Panc1 (cell line): ENCODE measurements at regions not wholly inside any gene's neighbourhood (a gene's known extent, or its start where the extent isn't known, plus 50 kb on each side); places are given as distances from the start of the nearest gene placed in this dataset.

ENCODE experiments used
- ATAC-seq: fragments of 200-7000 bp; cut with Tn5 transposase; 2 replicates; pipeline ENCODE4 v1.9.1; 2020; ENCODE audit warnings: mild to moderate bottlenecking, moderate library complexity
- BruUV-seq: library from RNA; stranded (reverse); fragments of 400-500 nt; replicated peaks from 2 replicates; lab custom pipeline; 2021; lab: Mats Ljungman, UMichigan
- CTCF ChIA-PET: fragments of 300-600 bp; sonication (Branson Sonifier 250); formaldehyde crosslinking; loops from one replicate; lab custom pipeline; 2022; ENCODE audit warnings: antibody characterized with exemption; lab: Charles Lee
- POLR2A ChIA-PET: fragments of 300-600 bp; sonication (Branson Sonifier 250); formaldehyde crosslinking; loops from one replicate; lab custom pipeline; 2022; ENCODE audit warnings: antibody characterized with exemption; lab: Charles Lee
- DNase-seq: peaks from one replicate; pipeline ENCODE4 v3.0.0-alpha.2; 2010; ENCODE audit warnings: low read depth, low spot score
- H3K27ac ChIP-seq: 2 replicates; pipeline ENCODE4 v1.5.1; 2011; ENCODE audit warnings: mild to moderate bottlenecking, low read length, inconsistent platforms
- H3K27me3 ChIP-seq: fragments of 200-500 bp; sonication (Bioruptor generic); 2 replicates; pipeline ENCODE4 v1.6.0; 2014; ENCODE audit warnings: low read length, inconsistent platforms; ENCODE audit not compliant: control insufficient read depth, insufficient read depth
- H3K36me3 ChIP-seq: fragments of 200-500 bp; sonication (Bioruptor generic); 2 replicates; pipeline ENCODE4 v1.5.1; 2014; ENCODE audit warnings: inconsistent platforms, mild to moderate bottlenecking, low read length, moderate library complexity; ENCODE audit not compliant: control insufficient read depth, insufficient read depth
- H3K4me1 ChIP-seq: 2 replicates; pipeline ENCODE4 v1.5.1; 2011; ENCODE audit warnings: inconsistent platforms, mild to moderate bottlenecking, low read length, moderate library complexity; ENCODE audit not compliant: control insufficient read depth, insufficient read depth
- H3K4me3 ChIP-seq, 2 experiments: 2 replicates each; pipeline ENCODE4 v1.5.1; 2011 to 2012; ENCODE audit warnings: low read depth in 2 of 2, low read length in 2 of 2, mild to moderate bottlenecking in 2 of 2, inconsistent platforms in 1 of 2, moderate library complexity in 1 of 2
- H3K9me3 ChIP-seq: fragments of 200-500 bp; sonication (Bioruptor generic); 2 replicates; pipeline ENCODE4 v1.5.1; 2014; ENCODE audit warnings: low read depth, mild to moderate bottlenecking, inconsistent platforms, low read length, moderate library complexity; ENCODE audit not compliant: control insufficient read depth, insufficient read depth
- CTCF ChIP-seq: fragments of 450-650 bp; IDR thresholded peaks from 2 replicates; pipeline ENCODE4 v1.5.1; 2017; ENCODE audit warnings: mild to moderate bottlenecking
- POLR2AphosphoS5 ChIP-seq: IDR thresholded peaks from 2 replicates; pipeline ENCODE4 v1.6.1; 2012; ENCODE audit warnings: mild to moderate bottlenecking, low read depth, low read length, moderate library complexity
- REST ChIP-seq, 2 experiments: IDR thresholded peaks; 2 replicates each; pipeline ENCODE4 v1.6.1; 2011 to 2012; ENCODE audit warnings: low read depth in 2 of 2, control low read depth in 1 of 2, low read length in 1 of 2, mild to moderate bottlenecking in 1 of 2, moderate library complexity in 1 of 2; ENCODE audit not compliant: insufficient read depth in 1 of 2
- SIN3A ChIP-seq: IDR thresholded peaks from 2 replicates; pipeline ENCODE4 v1.6.1; 2012; ENCODE audit warnings: low read depth, mild to moderate bottlenecking, low read length, moderate library complexity, borderline replicate concordance; ENCODE audit not compliant: insufficient read depth
- TCF7L2 ChIP-seq: IDR thresholded peaks from 2 replicates; pipeline ENCODE4 v1.6.1; 2011; ENCODE audit warnings: mild to moderate bottlenecking, low read depth, low read length, inconsistent platforms
- in situ Hi-C: cut with HindIII; loops from 2 replicates; pipeline ENCODE4 v1.10.0; 2016; ENCODE audit warnings: low sequenced_read_pairs, low pct_unique_long_range_greater_than_20kb
- intact Hi-C: fragments of 100-400 bp; cut with micrococcal nuclease; formaldehyde crosslinking; loops from one replicate; pipeline ENCODE4 v1.10.0; 2022; ENCODE audit not compliant: unreplicated experiment

GRCh38 chr4:155591738-155592143, 74.9 kb upstream of the GUCY1A1 start:
- DNase-seq (no peak), ATAC-seq (no peak)
- H3K27me3 ChIP-seq, result no peaks in the 10 kb centered on the region
- no peaks in the 10 kb centered on the region for H3K36me3 ChIP-seq
- no TSS peak for BruUV-seq
- POLR2A ChIA-PET, result no interaction called here
- CTCF ChIA-PET, result no interaction called here
- no peak overlapping the region for H3K27ac ChIP-seq
- TF ChIP-seq POLR2AphosphoS5, result no peak
- no peak for TF ChIP-seq CTCF
- TF ChIP-seq REST (IDR thresholded peaks at IDR 0.05; ENCODE audit: insufficient read depth in 1 of 2, low read depth in 2 of 2, low read length in 1 of 2), result no peak
- TF ChIP-seq SIN3A, result no peak
- no peak for TF ChIP-seq TCF7L2
- no peaks in the 10 kb centered on the region for H3K9me3 ChIP-seq
- intact Hi-C loops, result no loop called here
- no peaks in the 10 kb centered on the region for H3K4me1 ChIP-seq
- H3K4me3 ChIP-seq, result no peak overlapping the region
- in situ Hi-C loops, result no loop called here

- DNase-seq (no peak), ATAC-seq (no peak)
- intact Hi-C loops (no loop called here), in situ Hi-C loops (no loop called here)
- ChIA-PET CTCF (no interaction called here), POLR2A (no interaction called here)
- H3K27ac ChIP-seq, result no peak overlapping the region
- H3K4me3 ChIP-seq, result no peak overlapping the region
- no peaks in the 10 kb centered on the region for H3K36me3 ChIP-seq
- no peak for TF ChIP-seq CTCF
- no peak for TF ChIP-seq SIN3A
- TF ChIP-seq TCF7L2, result no peak
- TF ChIP-seq POLR2AphosphoS5, result no peak
- no peak for TF ChIP-seq REST (IDR thresholded peaks at IDR 0.05; ENCODE audit: insufficient read depth in 1 of 2, low read depth in 2 of 2, low read length in 1 of 2)
- no peaks in the 10 kb centered on the region for H3K4me1 ChIP-seq
- no TSS peak for BruUV-seq
- no peaks in the 10 kb centered on the region for H3K9me3 ChIP-seq
- H3K27me3 ChIP-seq, result no peaks in the 10 kb centered on the region
Measured at GRCh38 chr4:155590796-155591585, 75.7 kb upstream of the GUCY1A1 start.
